ENCODE measurements at regions not wholly inside any gene's neighbourhood (a gene's known extent, or its start where the extent isn't known, plus 50 kb on each side); places are given as distances from the start of the nearest gene placed in this dataset.

DNA sequence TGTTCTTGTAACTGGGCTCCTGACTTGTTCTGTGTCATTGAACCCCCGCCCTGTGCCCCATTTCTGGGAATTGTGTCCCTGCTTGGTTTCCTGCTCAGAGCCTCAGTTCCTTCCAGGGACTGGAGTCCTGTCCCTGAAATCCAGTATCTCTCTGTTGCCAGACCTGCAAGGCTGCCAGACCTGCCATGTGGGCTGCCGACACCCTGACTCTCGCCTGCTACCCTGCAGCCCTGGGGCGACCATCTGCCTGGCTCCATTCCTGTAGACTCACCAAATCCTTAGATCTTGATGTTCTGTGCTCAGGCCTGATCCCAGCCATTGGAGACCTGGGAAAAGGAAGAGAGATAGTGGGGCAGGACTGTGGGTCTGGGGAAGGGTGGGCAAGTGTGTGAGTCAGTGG is 383.3 kb upstream of the PROX1 start:
- H3K9ac ChIP-seq, result no peak overlapping the region
- no peak overlapping the region for H3K4me3 ChIP-seq (ENCODE audit: low read depth in 2 of 2, low read length in 1 of 2)
- H3K4me1 ChIP-seq (ENCODE audit: control insufficient read depth in 1 of 2, insufficient read depth in 2 of 2, low read depth in 1 of 2, low read length in 1 of 2), result peaks cover 0 to 3% of the 10 kb centered on the region in 2 experiments; a peak in 1 of 4 replicates
- no peaks in the 10 kb centered on the region for H3K36me3 ChIP-seq (replicated peaks in 1 of 2; ENCODE audit: control insufficient read depth in 1 of 2, insufficient read depth in 2 of 2, low read length in 1 of 2)
- H3F3A ChIP-seq (replicated peaks; ENCODE audit: insufficient read depth), result no peaks in the 10 kb centered on the region
- CTCF ChIA-PET, result no interaction called here
- no peaks in the 10 kb centered on the region for H3K79me2 ChIP-seq (ENCODE audit: insufficient read depth)
- TF ChIP-seq YY1 (IDR thresholded peaks at IDR 0.05; ENCODE audit: low read depth), result no peak
- no peak for TF ChIP-seq EP300 (IDR thresholded peaks at IDR 0.05; ENCODE audit: borderline replicate concordance in 1 of 2, low read depth in 1 of 2, low read length in 1 of 2)
- TF ChIP-seq CTCF (IDR thresholded peaks at IDR 0.05), result no peak
- TF ChIP-seq GABPA (IDR thresholded peaks at IDR 0.05; ENCODE audit: low read depth), result no peak
- TF ChIP-seq, protein P1, sequence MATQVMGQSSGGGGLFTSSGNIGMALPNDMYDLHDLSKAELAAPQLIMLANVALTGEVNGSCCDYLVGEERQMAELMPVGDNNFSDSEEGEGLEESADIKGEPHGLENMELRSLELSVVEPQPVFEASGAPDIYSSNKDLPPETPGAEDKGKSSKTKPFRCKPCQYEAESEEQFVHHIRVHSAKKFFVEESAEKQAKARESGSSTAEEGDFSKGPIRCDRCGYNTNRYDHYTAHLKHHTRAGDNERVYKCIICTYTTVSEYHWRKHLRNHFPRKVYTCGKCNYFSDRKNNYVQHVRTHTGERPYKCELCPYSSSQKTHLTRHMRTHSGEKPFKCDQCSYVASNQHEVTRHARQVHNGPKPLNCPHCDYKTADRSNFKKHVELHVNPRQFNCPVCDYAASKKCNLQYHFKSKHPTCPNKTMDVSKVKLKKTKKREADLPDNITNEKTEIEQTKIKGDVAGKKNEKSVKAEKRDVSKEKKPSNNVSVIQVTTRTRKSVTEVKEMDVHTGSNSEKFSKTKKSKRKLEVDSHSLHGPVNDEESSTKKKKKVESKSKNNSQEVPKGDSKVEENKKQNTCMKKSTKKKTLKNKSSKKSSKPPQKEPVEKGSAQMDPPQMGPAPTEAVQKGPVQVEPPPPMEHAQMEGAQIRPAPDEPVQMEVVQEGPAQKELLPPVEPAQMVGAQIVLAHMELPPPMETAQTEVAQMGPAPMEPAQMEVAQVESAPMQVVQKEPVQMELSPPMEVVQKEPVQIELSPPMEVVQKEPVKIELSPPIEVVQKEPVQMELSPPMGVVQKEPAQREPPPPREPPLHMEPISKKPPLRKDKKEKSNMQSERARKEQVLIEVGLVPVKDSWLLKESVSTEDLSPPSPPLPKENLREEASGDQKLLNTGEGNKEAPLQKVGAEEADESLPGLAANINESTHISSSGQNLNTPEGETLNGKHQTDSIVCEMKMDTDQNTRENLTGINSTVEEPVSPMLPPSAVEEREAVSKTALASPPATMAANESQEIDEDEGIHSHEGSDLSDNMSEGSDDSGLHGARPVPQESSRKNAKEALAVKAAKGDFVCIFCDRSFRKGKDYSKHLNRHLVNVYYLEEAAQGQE (IDR thresholded peaks at IDR 0.05; ENCODE audit: low read depth, low read length), result no peak
- TF ChIP-seq FOSL2 (IDR thresholded peaks at IDR 0.05; ENCODE audit: borderline replicate concordance, low read depth), result no peak
- TF ChIP-seq, protein P2, sequence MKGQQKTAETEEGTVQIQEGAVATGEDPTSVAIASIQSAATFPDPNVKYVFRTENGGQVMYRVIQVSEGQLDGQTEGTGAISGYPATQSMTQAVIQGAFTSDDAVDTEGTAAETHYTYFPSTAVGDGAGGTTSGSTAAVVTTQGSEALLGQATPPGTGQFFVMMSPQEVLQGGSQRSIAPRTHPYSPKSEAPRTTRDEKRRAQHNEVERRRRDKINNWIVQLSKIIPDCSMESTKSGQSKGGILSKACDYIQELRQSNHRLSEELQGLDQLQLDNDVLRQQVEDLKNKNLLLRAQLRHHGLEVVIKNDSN (IDR thresholded peaks at IDR 0.05; ENCODE audit: borderline replicate concordance, low read depth), result no peak
- no peak for TF ChIP-seq SIN3A (IDR thresholded peaks at IDR 0.05; ENCODE audit: borderline replicate concordance, low read depth, low read length)
- TF ChIP-seq MEF2A (IDR thresholded peaks at IDR 0.05; ENCODE audit: borderline replicate concordance, low read depth), result no peak
- TF ChIP-seq NFIC (IDR thresholded peaks at IDR 0.05; ENCODE audit: borderline replicate concordance), result no peak
- no peak for TF ChIP-seq ELF1 (IDR thresholded peaks at IDR 0.05)
- no peak for TF ChIP-seq NRF1 (IDR thresholded peaks at IDR 0.05; ENCODE audit: low read depth, low read length)
- TF ChIP-seq POLR2AphosphoS5 (IDR thresholded peaks at IDR 0.05; ENCODE audit: low read depth, low read length), result no peak
- no peak for TF ChIP-seq FOXJ3 (CRISPR knock-in tag; IDR thresholded peaks at IDR 0.05)
- TF ChIP-seq USF2 (IDR thresholded peaks at IDR 0.05; ENCODE audit: borderline replicate concordance, low read depth, low read length), result no peak
- no peak for TF ChIP-seq TCF12 (IDR thresholded peaks at IDR 0.05)
- POLR2A ChIA-PET, result no interaction called here
- no peaks in the 10 kb centered on the region; the same call in 1 of the 2 replicates for H3K9me3 ChIP-seq
- H3K9me2 ChIP-seq, result no peaks in the 10 kb centered on the region
- H4K20me1 ChIP-seq (ENCODE audit: insufficient read depth), result no peaks in the 10 kb centered on the region
- no peak overlapping the region for H3K4me2 ChIP-seq
- 17% methylated on average over 2 of the region's 4 CpGs for WGBS (ENCODE audit: low lambda C conversion rate)
- DNase-seq, result no peak
- no peak overlapping the region for H2AFZ ChIP-seq (ENCODE audit: low read depth)
- no peaks in the 10 kb centered on the region for H3K27me3 ChIP-seq (ENCODE audit: insufficient read depth)
- H3K27ac ChIP-seq (ENCODE audit: low read depth in 2 of 2, low read length in 1 of 2), result no peak overlapping the region

Measured in SK-N-SH (cell line).